ENCODE measurements at regions not wholly inside any gene's neighbourhood (a gene's known extent, or its start where the extent isn't known, plus 50 kb on each side); places are given as distances from the start of the nearest gene placed in this dataset.

- Histone ChIP-seq H3K14ac (ENCODE audit: low read length) (no peak overlapping the region), H3K9me3 (replicated peaks in 1 of 2; ENCODE audit: control insufficient read depth in 2 of 2, insufficient read depth in 1 of 2, low read depth in 1 of 2, low read length in 2 of 2) (no peaks in the 10 kb centered on the region), H4K91ac (ENCODE audit: low read depth, low read length, poor library complexity) (no peak overlapping the region), H3K4me3 (ENCODE audit: low read length in 2 of 2) (no peak overlapping the region), H3K27ac (replicated peaks; ENCODE audit: low read length) (no peak overlapping the region), H3K9ac (ENCODE audit: low read depth, low read length, poor library complexity) (no peak overlapping the region), H4K8ac (ENCODE audit: low read depth, low read length) (no peak overlapping the region), H3K18ac (ENCODE audit: low read length) (no peak overlapping the region), H3K23ac (ENCODE audit: low read depth, low read length, poor library complexity) (no peak overlapping the region), H3K4me2 (ENCODE audit: insufficient read depth, low read length, poor library complexity, severe bottlenecking) (no peak overlapping the region), H2BK120ac (ENCODE audit: low read depth, low read length) (no peak overlapping the region), H3K4me1 (ENCODE audit: control insufficient read depth in 2 of 2, insufficient read depth in 1 of 2, low read depth in 1 of 2, low read length in 2 of 2) (peaks cover 0 to 2% of the 10 kb centered on the region in 2 donors), H2BK5ac (ENCODE audit: low read length) (no peak overlapping the region), H2BK15ac (ENCODE audit: low read length) (no peak overlapping the region), H3K36me3 (replicated peaks in 1 of 2; ENCODE audit: control insufficient read depth in 2 of 2, insufficient read depth in 2 of 2, low read length in 2 of 2) (no peaks in the 10 kb centered on the region), H2AFZ (ENCODE audit: low read length) (no peak overlapping the region), H3K4ac (ENCODE audit: low read length) (no peak overlapping the region), H2BK12ac (ENCODE audit: low read length) (no peak overlapping the region), H3K27me3 (ENCODE audit: control insufficient read depth in 3 of 3, insufficient read depth in 3 of 3, low read depth in 1 of 3, low read length in 3 of 3) (no peaks in the 10 kb centered on the region), H3K79me1 (ENCODE audit: low read depth, low read length) (no peaks in the 10 kb centered on the region), H2AK5ac (ENCODE audit: low read depth, low read length) (no peak overlapping the region)
- WGBS, 2 donors (ENCODE audit: extremely low coverage in 2 of 2, insufficient read length in 2 of 2, insufficient replicate concordance in 1 of 2), result no CpG with 5 or more reads among the region's 6 CpGs
- DNase-seq (ENCODE audit: low spot score), result no peak
These were observed 151.7 kb upstream of the GRM7 start for GRCh38 chr3:6709178-6709577.

DNA sequence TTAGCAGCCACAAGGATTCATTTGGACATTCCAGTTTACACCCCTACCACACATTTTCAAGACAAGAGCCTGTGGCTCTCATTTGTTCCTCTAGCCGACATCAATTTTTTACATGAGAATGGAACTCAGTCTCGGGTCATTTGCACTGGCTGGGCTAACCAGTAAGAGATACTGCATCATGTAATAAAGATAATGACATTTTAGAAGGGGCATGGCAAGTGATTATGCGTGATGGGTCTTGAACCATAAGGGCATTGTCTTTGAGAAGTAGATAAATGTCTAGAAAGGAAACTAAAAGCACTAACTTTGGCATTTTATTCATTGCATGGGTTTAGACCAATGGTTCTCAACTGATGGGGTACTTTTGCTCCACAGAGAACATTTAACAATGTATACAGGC, 146.0 kb upstream of the GRM7 start:
- Histone ChIP-seq H3K14ac (ENCODE audit: low read length) (no peak overlapping the region), H3K27me3 (ENCODE audit: control insufficient read depth in 3 of 3, insufficient read depth in 3 of 3, low read depth in 1 of 3, low read length in 3 of 3) (no peaks in the 10 kb centered on the region), H2BK12ac (ENCODE audit: low read length) (no peak overlapping the region), H3K79me1 (ENCODE audit: low read depth, low read length) (no peaks in the 10 kb centered on the region), H3K4me2 (ENCODE audit: insufficient read depth, low read length, poor library complexity, severe bottlenecking) (no peak overlapping the region), H4K8ac (ENCODE audit: low read depth, low read length) (no peak overlapping the region), H3K36me3 (replicated peaks in 1 of 2; ENCODE audit: control insufficient read depth in 2 of 2, insufficient read depth in 2 of 2, low read length in 2 of 2) (no peaks in the 10 kb centered on the region), H2AK5ac (ENCODE audit: low read depth, low read length) (no peak overlapping the region), H3K23ac (ENCODE audit: low read depth, low read length, poor library complexity) (no peak overlapping the region), H3K27ac (replicated peaks; ENCODE audit: low read length) (no peak overlapping the region), H3K4me3 (ENCODE audit: low read length in 2 of 2) (no peak overlapping the region), H3K9me3 (replicated peaks in 1 of 2; ENCODE audit: control insufficient read depth in 2 of 2, insufficient read depth in 1 of 2, low read depth in 1 of 2, low read length in 2 of 2) (peaks cover 0 to 1% of the 10 kb centered on the region in 2 donors), H3K4ac (ENCODE audit: low read length) (no peak overlapping the region), H3K9ac (ENCODE audit: low read depth, low read length, poor library complexity) (no peak overlapping the region), H3K18ac (ENCODE audit: low read length) (no peak overlapping the region), H2BK120ac (ENCODE audit: low read depth, low read length) (no peak overlapping the region), H3K4me1 (ENCODE audit: control insufficient read depth in 2 of 2, insufficient read depth in 1 of 2, low read depth in 1 of 2, low read length in 2 of 2) (no peaks in the 10 kb centered on the region), H2AFZ (ENCODE audit: low read length) (no peak overlapping the region), H2BK5ac (ENCODE audit: low read length) (no peak overlapping the region), H4K91ac (ENCODE audit: low read depth, low read length, poor library complexity) (no peak overlapping the region), H2BK15ac (ENCODE audit: low read length) (no peak overlapping the region)
- no peak for DNase-seq (ENCODE audit: low spot score)
- no CpG with 5 or more reads among the region's 3 CpGs for WGBS, 2 donors (ENCODE audit: extremely low coverage in 2 of 2, insufficient read length in 2 of 2, insufficient replicate concordance in 1 of 2)

DNA sequence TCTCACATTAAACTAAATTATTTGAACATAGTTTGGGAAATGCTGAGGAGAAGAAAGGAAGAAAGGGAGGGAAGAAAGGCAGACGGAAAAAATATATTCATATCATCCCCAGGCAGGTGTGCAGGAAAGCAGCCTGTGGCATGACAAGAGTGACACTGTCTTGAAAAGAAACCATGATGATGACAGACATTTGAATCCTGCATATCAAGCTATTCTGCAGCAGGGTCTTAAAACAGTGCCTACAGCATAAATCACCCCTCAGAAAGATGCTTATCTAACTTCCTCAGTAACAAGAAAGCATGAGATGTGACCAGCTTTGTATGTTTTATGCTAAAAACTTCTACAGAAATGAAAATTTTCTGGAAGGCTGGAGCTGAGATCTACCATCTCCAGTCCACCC, 144.5 kb upstream of the GRM7 start:
- Histone ChIP-seq H3K4me2 (ENCODE audit: insufficient read depth, low read length, poor library complexity, severe bottlenecking) (no peak overlapping the region), H3K79me1 (ENCODE audit: low read depth, low read length) (no peaks in the 10 kb centered on the region), H2BK120ac (ENCODE audit: low read depth, low read length) (no peak overlapping the region), H2BK12ac (ENCODE audit: low read length) (no peak overlapping the region), H3K4me3 (ENCODE audit: low read length in 2 of 2) (no peak overlapping the region), H3K18ac (ENCODE audit: low read length) (no peak overlapping the region), H3K27me3 (ENCODE audit: control insufficient read depth in 3 of 3, insufficient read depth in 3 of 3, low read depth in 1 of 3, low read length in 3 of 3) (no peaks in the 10 kb centered on the region), H4K91ac (ENCODE audit: low read depth, low read length, poor library complexity) (no peak overlapping the region), H3K4ac (ENCODE audit: low read length) (no peak overlapping the region), H2BK5ac (ENCODE audit: low read length) (no peak overlapping the region), H3K23ac (ENCODE audit: low read depth, low read length, poor library complexity) (no peak overlapping the region), H3K9me3 (replicated peaks in 1 of 2; ENCODE audit: control insufficient read depth in 2 of 2, insufficient read depth in 1 of 2, low read depth in 1 of 2, low read length in 2 of 2) (peaks cover 0 to 1% of the 10 kb centered on the region in 2 donors), H2BK15ac (ENCODE audit: low read length) (no peak overlapping the region), H4K8ac (ENCODE audit: low read depth, low read length) (no peak overlapping the region), H3K36me3 (replicated peaks in 1 of 2; ENCODE audit: control insufficient read depth in 2 of 2, insufficient read depth in 2 of 2, low read length in 2 of 2) (no peaks in the 10 kb centered on the region), H3K27ac (replicated peaks; ENCODE audit: low read length) (no peak overlapping the region), H3K14ac (ENCODE audit: low read length) (no peak overlapping the region), H3K9ac (ENCODE audit: low read depth, low read length, poor library complexity) (no peak overlapping the region), H2AK5ac (ENCODE audit: low read depth, low read length) (no peak overlapping the region), H3K4me1 (ENCODE audit: control insufficient read depth in 2 of 2, insufficient read depth in 1 of 2, low read depth in 1 of 2, low read length in 2 of 2) (no peaks in the 10 kb centered on the region), H2AFZ (ENCODE audit: low read length) (no peak overlapping the region)
- WGBS, 2 donors (ENCODE audit: extremely low coverage in 2 of 2, insufficient read length in 2 of 2, insufficient replicate concordance in 1 of 2), result no CpG with 5 or more reads among the region's 1 CpG
- DNase-seq (ENCODE audit: low spot score), result no peak

DNA sequence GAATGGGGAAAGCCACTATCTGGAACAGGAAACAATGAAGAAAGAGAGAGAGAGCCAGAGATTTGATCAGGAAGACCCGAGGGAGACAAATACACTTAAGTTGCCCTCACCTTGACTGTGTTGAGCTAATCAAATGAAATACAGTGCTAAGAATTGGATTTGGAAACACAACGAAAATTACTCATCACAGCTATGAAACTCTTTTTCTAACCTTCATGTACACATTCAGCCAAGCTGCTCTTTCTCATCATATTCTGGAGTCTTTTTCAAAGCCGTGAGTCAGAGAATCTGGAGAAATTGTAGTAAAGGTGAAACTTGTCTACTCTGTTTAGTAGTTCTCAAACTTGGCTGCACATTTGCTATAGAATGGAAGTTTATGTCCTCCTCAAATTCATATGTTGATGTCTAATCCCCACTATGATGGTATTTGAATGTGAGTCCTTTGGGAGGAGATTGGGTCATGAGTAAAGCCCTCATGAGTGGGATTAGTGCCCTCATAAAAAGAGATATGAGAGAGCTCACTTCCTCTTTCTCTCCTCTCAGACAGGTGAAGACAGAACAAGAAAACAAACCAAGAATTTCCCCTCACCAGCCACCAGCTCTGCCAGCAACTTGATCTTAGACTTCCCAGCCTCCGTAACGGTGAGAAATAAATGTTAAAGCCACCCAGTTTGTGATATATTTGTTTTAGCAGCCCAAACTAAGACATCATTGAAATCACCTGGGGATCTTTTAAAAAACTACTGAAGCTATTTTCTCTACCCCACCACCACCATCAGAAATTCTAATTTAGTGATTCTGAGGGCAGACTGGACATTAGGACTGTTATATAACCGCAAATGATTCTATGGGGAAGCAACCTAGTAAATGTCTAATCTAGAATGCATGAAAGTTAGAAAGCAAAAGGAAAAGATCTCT, 143.6 kb upstream of the GRM7 start:
- H2BK5ac ChIP-seq (ENCODE audit: low read length), result no peak overlapping the region
- no peak overlapping the region for H3K4me2 ChIP-seq (ENCODE audit: insufficient read depth, low read length, poor library complexity, severe bottlenecking)
- no peak overlapping the region for H2AK5ac ChIP-seq (ENCODE audit: low read depth, low read length)
- no peak overlapping the region for H3K4ac ChIP-seq (ENCODE audit: low read length)
- peaks cover 0 to 1% of the 10 kb centered on the region in 2 donors for H3K9me3 ChIP-seq (replicated peaks in 1 of 2; ENCODE audit: control insufficient read depth in 2 of 2, insufficient read depth in 1 of 2, low read depth in 1 of 2, low read length in 2 of 2)
- no peaks in the 10 kb centered on the region for H3K79me1 ChIP-seq (ENCODE audit: low read depth, low read length)
- WGBS, 2 donors (ENCODE audit: extremely low coverage in 2 of 2, insufficient read length in 2 of 2, insufficient replicate concordance in 1 of 2), result no CpG with 5 or more reads among the region's 6 CpGs
- no peak overlapping the region for H4K8ac ChIP-seq (ENCODE audit: low read depth, low read length)
- no peak overlapping the region for H3K9ac ChIP-seq (ENCODE audit: low read depth, low read length, poor library complexity)
- no peak for DNase-seq (ENCODE audit: low spot score)
- H3K4me1 ChIP-seq (ENCODE audit: control insufficient read depth in 2 of 2, insufficient read depth in 1 of 2, low read depth in 1 of 2, low read length in 2 of 2), result no peaks in the 10 kb centered on the region
- H2BK15ac ChIP-seq (ENCODE audit: low read length), result no peak overlapping the region
- no peak overlapping the region for H2BK120ac ChIP-seq (ENCODE audit: low read depth, low read length)
- no peak overlapping the region for H2BK12ac ChIP-seq (ENCODE audit: low read length)
- no peak overlapping the region for H3K18ac ChIP-seq (ENCODE audit: low read length)
- H2AFZ ChIP-seq (ENCODE audit: low read length), result no peak overlapping the region
- no peak overlapping the region for H3K27ac ChIP-seq (replicated peaks; ENCODE audit: low read length)
- no peaks in the 10 kb centered on the region for H3K27me3 ChIP-seq (ENCODE audit: control insufficient read depth in 3 of 3, insufficient read depth in 3 of 3, low read depth in 1 of 3, low read length in 3 of 3)
- no peak overlapping the region for H4K91ac ChIP-seq (ENCODE audit: low read depth, low read length, poor library complexity)
- no peak overlapping the region for H3K4me3 ChIP-seq (ENCODE audit: low read length in 2 of 2)
- no peak overlapping the region for H3K23ac ChIP-seq (ENCODE audit: low read depth, low read length, poor library complexity)
- H3K14ac ChIP-seq (ENCODE audit: low read length), result no peak overlapping the region
- H3K36me3 ChIP-seq (replicated peaks in 1 of 2; ENCODE audit: control insufficient read depth in 2 of 2, insufficient read depth in 2 of 2, low read length in 2 of 2), result no peaks in the 10 kb centered on the region
